KMS-11 (cell line): ENCODE measurements at regions not wholly inside any gene's neighbourhood (a gene's known extent, or its start where the extent isn't known, plus 50 kb on each side); places are given as distances from the start of the nearest gene placed in this dataset.
"Not testable (repeated sequence)": the region's sequence is repeated elsewhere in the genome, so short reads cannot be mapped to it uniquely, and the experiment has no call there.

Experiments used
- H2AFZ ChIP-seq: fragments of 200-600 bp; sonication (generic); 2 replicates; pipeline ENCODE4 v1.6.1; 2016; ENCODE audit warnings: antibody characterized with exemption, mixed run types, low read depth
- H3K27ac ChIP-seq: fragments of 200-600 bp; sonication (generic); 2 replicates; pipeline ENCODE4 v1.6.1; 2016; ENCODE audit warnings: mild to moderate bottlenecking, mixed run types
- H3K27me3 ChIP-seq: fragments of 200-600 bp; sonication (generic); 2 replicates; pipeline ENCODE4 v1.6.1; 2017; ENCODE audit warnings: mild to moderate bottlenecking, low read depth, mixed run types, moderate library complexity; ENCODE audit not compliant: insufficient read depth
- H3K36me3 ChIP-seq: fragments of 200-600 bp; sonication (generic); 2 replicates; pipeline ENCODE4 v1.6.1; 2017; ENCODE audit warnings: mild to moderate bottlenecking, mixed run types; ENCODE audit not compliant: insufficient read depth
- H3K4me1 ChIP-seq: fragments of 200-600 bp; sonication (generic); 2 replicates; pipeline ENCODE4 v1.6.1; 2016; ENCODE audit warnings: mild to moderate bottlenecking, low read depth, mixed run types; ENCODE audit not compliant: poor library complexity, severe bottlenecking
- H3K4me2 ChIP-seq: fragments of 200-600 bp; sonication (generic); 2 replicates; pipeline ENCODE4 v1.7.0; 2016; ENCODE audit warnings: mild to moderate bottlenecking, mixed run types
- H3K4me3 ChIP-seq: fragments of 200-600 bp; sonication (generic); IDR thresholded peaks from 2 replicates; pipeline ENCODE4 v1.6.1; 2017; ENCODE audit warnings: low read depth, low read length, mixed read lengths; ENCODE audit not compliant: insufficient read depth
- H3K79me2 ChIP-seq: fragments of 200-600 bp; sonication (generic); 2 replicates; pipeline ENCODE4 v1.6.1; 2016; ENCODE audit warnings: low read depth, mixed run types; ENCODE audit not compliant: insufficient read depth
- H3K9ac ChIP-seq: fragments of 200-600 bp; sonication (generic); 2 replicates; pipeline ENCODE4 v1.6.1; 2016; ENCODE audit warnings: mild to moderate bottlenecking, mixed run types
- H4K20me1 ChIP-seq: fragments of 200-600 bp; sonication (generic); 2 replicates; pipeline ENCODE4 v1.6.1; 2016; ENCODE audit warnings: mild to moderate bottlenecking, mixed run types; ENCODE audit not compliant: insufficient read depth
- CTCF ChIP-seq: fragments of 200-600 bp; sonication (generic); conservative IDR thresholded peaks from 2 replicates; pipeline ENCODE4 v1.6.1; 2017; ENCODE audit warnings: low read depth, mild to moderate bottlenecking, antibody characterized with exemption, low read length, moderate library complexity, mixed read lengths

- Histone ChIP-seq H3K4me2 (no peak overlapping the region), H2AFZ (no peak overlapping the region), H3K27me3 (no peaks in the 10 kb centered on the region), H3K36me3 (no peaks in the 10 kb centered on the region), H3K4me3 (no peak overlapping the region), H4K20me1 (no peaks in the 10 kb centered on the region), H3K79me2 (no peaks in the 10 kb centered on the region), H3K27ac (no peak overlapping the region), H3K9ac (no peak overlapping the region), H3K4me1 (no peaks in the 10 kb centered on the region)
- no peak for TF ChIP-seq CTCF
These were observed 108.8 kb upstream of the CADM1 start for GRCh38 chr11:115613004-115613403.

- Histone ChIP-seq H3K36me3 (no peaks in the 10 kb centered on the region), H3K4me3 (no peak overlapping the region), H3K9ac (no peak overlapping the region), H4K20me1 (no peaks in the 10 kb centered on the region), H3K4me1 (no peaks in the 10 kb centered on the region), H3K27ac (no peak overlapping the region), H3K79me2 (no peaks in the 10 kb centered on the region), H3K27me3 (no peaks in the 10 kb centered on the region), H2AFZ (no peak overlapping the region), H3K4me2 (no peak overlapping the region)
- TF ChIP-seq CTCF, result no peak
These were observed 108.0 kb upstream of the CADM1 start for GRCh38 chr11:115612046-115612730.

DNA sequence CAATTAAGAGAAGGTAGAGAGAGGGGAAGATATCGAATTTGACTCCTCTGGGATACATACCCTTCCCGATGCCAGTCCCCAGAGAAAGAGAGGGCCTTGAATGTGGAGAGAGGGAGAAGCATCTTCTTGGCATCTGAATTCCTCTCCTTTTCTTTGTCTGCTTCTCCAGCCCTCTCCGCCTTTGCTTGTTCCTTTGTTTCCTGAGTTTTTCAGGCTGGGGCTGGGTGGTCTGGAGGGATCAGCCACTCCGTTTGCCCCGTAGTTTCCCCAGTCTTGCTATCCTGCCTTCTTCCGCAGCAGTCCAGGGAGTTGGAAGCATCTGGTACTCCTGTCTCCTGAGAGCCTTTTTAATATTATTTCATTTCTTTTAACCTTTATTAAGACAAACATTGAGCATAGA, 107.1 kb upstream of the CADM1 start:
- Histone ChIP-seq H3K4me3 (no peak overlapping the region), H3K27me3 (no peaks in the 10 kb centered on the region), H3K9ac (no peak overlapping the region), H3K4me2 (no peak overlapping the region), H4K20me1 (no peaks in the 10 kb centered on the region), H3K4me1 (no peaks in the 10 kb centered on the region), H3K79me2 (no peaks in the 10 kb centered on the region), H2AFZ (no peak overlapping the region), H3K36me3 (no peaks in the 10 kb centered on the region), H3K27ac (no peak overlapping the region)
- no peak for TF ChIP-seq CTCF

DNA sequence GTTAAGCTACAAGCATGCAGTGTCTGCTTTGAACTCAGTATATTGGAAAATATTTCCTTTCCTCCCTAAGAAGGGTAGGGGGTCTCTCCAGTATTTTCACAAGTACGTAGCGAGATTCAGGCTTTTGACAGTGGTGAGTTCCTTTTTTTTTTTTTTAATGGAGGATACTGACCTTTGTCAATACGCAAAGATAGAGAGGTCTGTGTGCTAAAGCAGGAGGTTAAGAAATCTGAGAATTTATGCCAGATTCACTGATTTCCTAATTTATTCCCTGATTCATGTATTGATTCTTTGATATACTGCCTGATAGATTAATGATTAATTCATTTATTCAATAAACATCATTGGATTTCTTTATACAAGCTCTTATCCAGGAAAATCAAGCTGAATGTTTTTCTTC, 106.7 kb upstream of the CADM1 start:
- H3K4me2 ChIP-seq, result no peak overlapping the region
- H3K4me3 ChIP-seq, result no peak overlapping the region
- TF ChIP-seq CTCF, result no peak
- H3K27me3 ChIP-seq, result no peaks in the 10 kb centered on the region
- no peaks in the 10 kb centered on the region for H3K36me3 ChIP-seq
- H3K4me1 ChIP-seq, result no peaks in the 10 kb centered on the region
- H4K20me1 ChIP-seq, result no peaks in the 10 kb centered on the region
- H3K27ac ChIP-seq, result no peak overlapping the region
- no peaks in the 10 kb centered on the region for H3K79me2 ChIP-seq
- no peak overlapping the region for H2AFZ ChIP-seq
- H3K9ac ChIP-seq, result no peak overlapping the region

GRCh38 chr11:115610234-115610633, 106.0 kb upstream of the CADM1 start:
- not testable (repeated sequence) for H3K9ac ChIP-seq, H3K4me2 ChIP-seq, H3K27me3 ChIP-seq, H3K79me2 ChIP-seq, H3K36me3 ChIP-seq, H3K4me3 ChIP-seq, H4K20me1 ChIP-seq, H3K27ac ChIP-seq, H2AFZ ChIP-seq, H3K4me1 ChIP-seq
